Endodermal cell (in vitro differentiated cells): ENCODE measurements at regions not wholly inside any gene's neighbourhood (a gene's known extent, or its start where the extent isn't known, plus 50 kb on each side); places are given as distances from the start of the nearest gene placed in this dataset.

ENCODE experiments used
- DNase-seq: peaks from one replicate; pipeline ENCODE4 v3.0.0-alpha.2; 2017
- H3K27ac ChIP-seq: 2 replicates; pipeline ENCODE4 v1.5.1; 2013; ENCODE audit warnings: mild to moderate bottlenecking, low read depth, low read length, moderate library complexity
- H3K27me3 ChIP-seq: 2 replicates; pipeline ENCODE4 v1.6.1; 2013; ENCODE audit warnings: mild to moderate bottlenecking, low read length, moderate library complexity; ENCODE audit not compliant: insufficient read depth, control insufficient read depth, poor library complexity, severe bottlenecking
- H3K36me3 ChIP-seq: 2 replicates; pipeline ENCODE4 v1.7.0; 2013; ENCODE audit warnings: mild to moderate bottlenecking, low read length, moderate library complexity; ENCODE audit not compliant: control insufficient read depth, insufficient read depth
- H3K4me1 ChIP-seq: one replicate; pipeline ENCODE4 v1.7.0; 2013; ENCODE audit warnings: low read length; ENCODE audit not compliant: control insufficient read depth, insufficient read depth
- H3K4me3 ChIP-seq: 2 replicates; pipeline ENCODE4 v1.5.1; 2013; ENCODE audit warnings: mild to moderate bottlenecking, low read length, moderate library complexity
- H3K9ac ChIP-seq: 2 replicates; pipeline ENCODE4 v1.6.1; 2013; ENCODE audit warnings: mild to moderate bottlenecking, low read length, moderate library complexity; ENCODE audit not compliant: poor library complexity, severe bottlenecking; ENCODE audit errors: extremely low read depth
- H3K9me3 ChIP-seq: 2 replicates; pipeline ENCODE4 v1.6.1; 2013; ENCODE audit warnings: mild to moderate bottlenecking, low read length, moderate library complexity; ENCODE audit not compliant: control insufficient read depth
- H3K27ac Mint-ChIP-seq: 2 replicates; pipeline ENCODE4 v1.8.0; 2020; ENCODE audit warnings: mixed read lengths
- H3K27me3 Mint-ChIP-seq: 2 replicates; pipeline ENCODE4 v1.8.0; 2021; ENCODE audit warnings: mild to moderate bottlenecking, mixed read lengths; ENCODE audit not compliant: insufficient read depth
- H3K36me3 Mint-ChIP-seq: 2 replicates; pipeline ENCODE4 v1.8.0; 2020; ENCODE audit warnings: low read depth, mixed read lengths
- H3K4me1 Mint-ChIP-seq: 2 replicates; pipeline ENCODE4 v1.8.0; 2020; ENCODE audit warnings: mixed read lengths
- H3K4me3 Mint-ChIP-seq: 2 replicates; pipeline ENCODE4 v1.8.0; 2020; ENCODE audit warnings: mild to moderate bottlenecking, moderate library complexity, mixed read lengths
- H3K9me3 Mint-ChIP-seq: 2 replicates; pipeline ENCODE4 v1.8.0; 2020; ENCODE audit warnings: mild to moderate bottlenecking, mixed read lengths
- WGBS, 2 experiments: methylation state at CpG; one replicate each; pipeline versions ENCODE4 v1.1.5 to v1.1.7; 2013; ENCODE audit warnings: missing lambda C conversion rate in 2 of 2, mixed read lengths in 1 of 2; ENCODE audit not compliant: insufficient coverage in 1 of 2, insufficient read length in 1 of 2; 5-methylcytosine and 5-hydroxymethylcytosine counted together
- TF ChIP-seq, protein P1 (sequence below): fragments of 200-600 bp; sonication (generic); conservative IDR thresholded peaks from 2 replicates; pipeline ENCODE4 v1.5.0; 2021; ENCODE audit warnings: antibody characterized with exemption, mild to moderate bottlenecking

DNA sequence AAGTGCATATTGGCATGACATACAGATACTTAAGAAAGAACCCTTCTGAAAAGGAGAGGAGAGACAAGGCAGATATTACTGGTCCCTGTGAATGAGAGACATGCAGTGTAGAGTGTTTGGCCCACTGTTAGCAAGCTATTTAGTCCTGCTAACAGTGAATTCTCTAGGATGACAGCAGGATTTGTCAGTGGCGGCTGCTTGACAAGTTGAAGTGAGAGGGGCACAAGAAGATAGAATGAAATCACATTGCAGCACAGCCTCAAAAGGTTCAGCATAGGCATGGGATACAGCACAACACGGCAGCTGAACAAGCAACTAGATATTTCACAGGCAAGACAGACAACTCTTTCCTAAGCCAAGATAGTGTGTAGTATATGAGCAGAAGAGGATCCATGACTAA is 407.9 kb downstream of the PLA2G4A start:
- Histone ChIP-seq H3K9me3 (no peaks in the 10 kb centered on the region), H3K27me3 (no peaks in the 10 kb centered on the region), H3K9ac (no peak overlapping the region), H3K27ac (no peak overlapping the region), H3K4me3 (no peak overlapping the region), H3K4me1 (no peaks in the 10 kb centered on the region), H3K36me3 (no peaks in the 10 kb centered on the region)
- H3K4me1 Mint-ChIP-seq, result no peaks in the 10 kb centered on the region
- DNase-seq, result no peak
- H3K36me3 Mint-ChIP-seq, result no peaks in the 10 kb centered on the region
- TF ChIP-seq, protein P1, sequence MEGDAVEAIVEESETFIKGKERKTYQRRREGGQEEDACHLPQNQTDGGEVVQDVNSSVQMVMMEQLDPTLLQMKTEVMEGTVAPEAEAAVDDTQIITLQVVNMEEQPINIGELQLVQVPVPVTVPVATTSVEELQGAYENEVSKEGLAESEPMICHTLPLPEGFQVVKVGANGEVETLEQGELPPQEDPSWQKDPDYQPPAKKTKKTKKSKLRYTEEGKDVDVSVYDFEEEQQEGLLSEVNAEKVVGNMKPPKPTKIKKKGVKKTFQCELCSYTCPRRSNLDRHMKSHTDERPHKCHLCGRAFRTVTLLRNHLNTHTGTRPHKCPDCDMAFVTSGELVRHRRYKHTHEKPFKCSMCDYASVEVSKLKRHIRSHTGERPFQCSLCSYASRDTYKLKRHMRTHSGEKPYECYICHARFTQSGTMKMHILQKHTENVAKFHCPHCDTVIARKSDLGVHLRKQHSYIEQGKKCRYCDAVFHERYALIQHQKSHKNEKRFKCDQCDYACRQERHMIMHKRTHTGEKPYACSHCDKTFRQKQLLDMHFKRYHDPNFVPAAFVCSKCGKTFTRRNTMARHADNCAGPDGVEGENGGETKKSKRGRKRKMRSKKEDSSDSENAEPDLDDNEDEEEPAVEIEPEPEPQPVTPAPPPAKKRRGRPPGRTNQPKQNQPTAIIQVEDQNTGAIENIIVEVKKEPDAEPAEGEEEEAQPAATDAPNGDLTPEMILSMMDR, result no peak
- 86 to 90% methylated on average over 1 to 2 of the region's 2 CpGs for WGBS, 2 experiments
- no peak overlapping the region for H3K4me3 Mint-ChIP-seq
- no peaks in the 10 kb centered on the region for H3K9me3 Mint-ChIP-seq
- no peak overlapping the region for H3K27ac Mint-ChIP-seq
- no peaks in the 10 kb centered on the region for H3K27me3 Mint-ChIP-seq

- Histone ChIP-seq H3K4me3 (no peak overlapping the region), H3K27ac (no peak overlapping the region), H3K9ac (no peak overlapping the region), H3K9me3 (no peaks in the 10 kb centered on the region), H3K27me3 (no peaks in the 10 kb centered on the region), H3K36me3 (no peaks in the 10 kb centered on the region), H3K4me1 (no peaks in the 10 kb centered on the region)
- Mint-ChIP-seq H3K4me3 (no peak overlapping the region), H3K36me3 (no peaks in the 10 kb centered on the region), H3K4me1 (no peaks in the 10 kb centered on the region), H3K27ac (no peak overlapping the region), H3K27me3 (no peaks in the 10 kb centered on the region), H3K9me3 (no peaks in the 10 kb centered on the region)
- WGBS, 2 experiments, result 95 to 100% methylated on average over 2 to 3 of the region's 3 CpGs
- DNase-seq, result no peak
- TF ChIP-seq, protein P1, result no peak
These were observed 408.8 kb downstream of the PLA2G4A start for GRCh38 chr1:187237542-187237941.

- Mint-ChIP-seq H3K4me1 (no peaks in the 10 kb centered on the region), H3K4me3 (no peak overlapping the region), H3K36me3 (no peaks in the 10 kb centered on the region), H3K9me3 (peaks cover 4% of the 10 kb centered on the region), H3K27ac (no peak overlapping the region), H3K27me3 (no peaks in the 10 kb centered on the region)
- H3K4me3 ChIP-seq, result no peak overlapping the region
- H3K9me3 ChIP-seq, result no peaks in the 10 kb centered on the region
- no peak for DNase-seq
- TF ChIP-seq, protein P1, result no peak
- H3K9ac ChIP-seq, result no peak overlapping the region
- H3K36me3 ChIP-seq, result no peaks in the 10 kb centered on the region
- H3K27ac ChIP-seq, result no peak overlapping the region
- no peaks in the 10 kb centered on the region for H3K27me3 ChIP-seq
- no peaks in the 10 kb centered on the region for H3K4me1 ChIP-seq
These were observed 413.2 kb downstream of the PLA2G4A start for GRCh38 chr1:187241971-187242370.
